ENCODE measurements at regions not wholly inside any gene's neighbourhood (a gene's known extent, or its start where the extent isn't known, plus 50 kb on each side); places are given as distances from the start of the nearest gene placed in this dataset.
A peak's percentile ranks its signal among the peaks of the same experiment; 100 is the strongest.
"Not testable (repeated sequence)": the region's sequence is repeated elsewhere in the genome, so short reads cannot be mapped to it uniquely, and the experiment has no call there.

DNA sequence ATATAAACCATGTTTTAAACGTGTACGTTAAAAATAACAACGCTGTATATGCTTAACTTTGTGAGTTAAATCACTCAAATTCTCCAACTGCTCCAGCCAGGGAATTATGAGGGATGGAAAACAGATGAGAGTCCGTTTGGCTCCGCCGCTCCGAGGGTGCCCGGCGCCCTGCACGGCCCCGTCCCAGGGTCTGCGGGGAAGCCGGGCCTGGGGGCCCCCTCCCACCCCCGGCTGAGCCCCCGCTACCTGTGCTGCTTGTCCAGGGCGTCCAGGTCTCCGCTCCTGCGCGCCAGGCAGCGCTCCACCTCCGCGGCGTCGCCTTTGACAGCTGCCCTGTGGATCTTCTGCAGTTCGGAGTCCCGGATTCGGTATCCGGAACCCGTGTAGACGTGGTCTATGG lies 415.5 kb downstream of the FOXD4L4 start:
- not testable (repeated sequence) for H3K27me3 Mint-ChIP-seq (ENCODE audit: unreplicated experiment); H3K27ac Mint-ChIP-seq (ENCODE audit: unreplicated experiment); H3K9me3 Mint-ChIP-seq (ENCODE audit: unreplicated experiment); H3K36me3 Mint-ChIP-seq (ENCODE audit: unreplicated experiment); H3K4me3 Mint-ChIP-seq (ENCODE audit: unreplicated experiment); DNase-seq (ENCODE audit: extremely low spot score, unreplicated experiment); H3K4me1 Mint-ChIP-seq (ENCODE audit: unreplicated experiment)

- not testable (repeated sequence) for H3K36me3 Mint-ChIP-seq (ENCODE audit: unreplicated experiment); H3K27ac Mint-ChIP-seq (ENCODE audit: unreplicated experiment); H3K9me3 Mint-ChIP-seq (ENCODE audit: unreplicated experiment); H3K27me3 Mint-ChIP-seq (ENCODE audit: unreplicated experiment); H3K4me1 Mint-ChIP-seq (ENCODE audit: unreplicated experiment); H3K4me3 Mint-ChIP-seq (ENCODE audit: unreplicated experiment); DNase-seq (ENCODE audit: extremely low spot score, unreplicated experiment)
- TF ChIP-seq, protein P1, sequence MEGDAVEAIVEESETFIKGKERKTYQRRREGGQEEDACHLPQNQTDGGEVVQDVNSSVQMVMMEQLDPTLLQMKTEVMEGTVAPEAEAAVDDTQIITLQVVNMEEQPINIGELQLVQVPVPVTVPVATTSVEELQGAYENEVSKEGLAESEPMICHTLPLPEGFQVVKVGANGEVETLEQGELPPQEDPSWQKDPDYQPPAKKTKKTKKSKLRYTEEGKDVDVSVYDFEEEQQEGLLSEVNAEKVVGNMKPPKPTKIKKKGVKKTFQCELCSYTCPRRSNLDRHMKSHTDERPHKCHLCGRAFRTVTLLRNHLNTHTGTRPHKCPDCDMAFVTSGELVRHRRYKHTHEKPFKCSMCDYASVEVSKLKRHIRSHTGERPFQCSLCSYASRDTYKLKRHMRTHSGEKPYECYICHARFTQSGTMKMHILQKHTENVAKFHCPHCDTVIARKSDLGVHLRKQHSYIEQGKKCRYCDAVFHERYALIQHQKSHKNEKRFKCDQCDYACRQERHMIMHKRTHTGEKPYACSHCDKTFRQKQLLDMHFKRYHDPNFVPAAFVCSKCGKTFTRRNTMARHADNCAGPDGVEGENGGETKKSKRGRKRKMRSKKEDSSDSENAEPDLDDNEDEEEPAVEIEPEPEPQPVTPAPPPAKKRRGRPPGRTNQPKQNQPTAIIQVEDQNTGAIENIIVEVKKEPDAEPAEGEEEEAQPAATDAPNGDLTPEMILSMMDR (IDR thresholded peaks at IDR 0.05): peak; percentile 18
Measured at GRCh38 chr9:66153021-66153725, 416.2 kb downstream of the FOXD4L4 start.

DNA sequence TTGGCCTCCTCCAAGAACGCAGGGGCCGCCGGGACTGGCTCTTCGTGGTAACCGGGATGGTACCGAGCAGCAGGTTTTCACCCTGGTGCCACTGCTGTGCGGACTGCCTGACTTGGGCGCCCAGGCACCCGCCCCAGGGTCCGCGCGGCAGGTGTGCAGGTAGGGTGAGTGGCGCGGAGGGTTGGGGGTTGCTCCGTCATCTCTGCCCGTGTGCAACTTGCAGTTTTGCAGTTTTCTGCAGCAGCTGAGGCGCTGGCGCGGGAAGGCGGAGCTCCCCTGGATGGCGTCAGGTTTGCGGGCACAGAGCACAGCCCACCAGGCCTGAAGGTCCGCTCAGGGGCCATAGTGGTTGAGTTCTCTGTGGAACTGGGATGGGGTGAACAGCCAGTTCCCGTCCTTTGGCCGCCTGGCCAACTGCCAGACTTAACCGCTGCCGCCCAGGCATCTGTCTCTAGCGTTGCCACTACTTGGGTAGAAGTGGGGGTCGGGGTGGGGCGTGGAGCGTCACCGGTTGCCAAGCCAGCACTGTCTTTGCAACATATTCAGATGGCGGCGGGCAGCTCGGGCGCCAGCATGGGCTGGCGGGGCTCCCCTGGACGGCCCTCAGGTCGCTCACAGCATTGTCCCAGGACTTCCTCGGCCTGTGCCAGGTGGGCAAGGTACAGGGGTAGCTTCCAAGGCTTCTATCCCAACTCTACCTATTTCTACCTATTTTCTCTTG lies 417.2 kb downstream of the FOXD4L4 start:
- H3K4me3 Mint-ChIP-seq (ENCODE audit: unreplicated experiment); DNase-seq (ENCODE audit: extremely low spot score, unreplicated experiment): not testable (repeated sequence)

GRCh38 chr9:66182316-66182715 lies 445.4 kb downstream of the FOXD4L4 start:
- DNase-seq (ENCODE audit: extremely low spot score, unreplicated experiment); H3K9me3 Mint-ChIP-seq (ENCODE audit: unreplicated experiment); H3K27ac Mint-ChIP-seq (ENCODE audit: unreplicated experiment); H3K36me3 Mint-ChIP-seq (ENCODE audit: unreplicated experiment); H3K4me1 Mint-ChIP-seq (ENCODE audit: unreplicated experiment); H3K27me3 Mint-ChIP-seq (ENCODE audit: unreplicated experiment); H3K4me3 Mint-ChIP-seq (ENCODE audit: unreplicated experiment): not testable (repeated sequence)

More for the DNA sequence above, 417.2 kb downstream of the FOXD4L4 start:
- H3K4me1 Mint-ChIP-seq (ENCODE audit: unreplicated experiment); H3K27me3 Mint-ChIP-seq (ENCODE audit: unreplicated experiment); H3K36me3 Mint-ChIP-seq (ENCODE audit: unreplicated experiment); H3K9me3 Mint-ChIP-seq (ENCODE audit: unreplicated experiment); H3K27ac Mint-ChIP-seq (ENCODE audit: unreplicated experiment): not testable (repeated sequence)

- H3K9me3 Mint-ChIP-seq (ENCODE audit: unreplicated experiment); H3K27me3 Mint-ChIP-seq (ENCODE audit: unreplicated experiment); H3K27ac Mint-ChIP-seq (ENCODE audit: unreplicated experiment): not testable (repeated sequence)
Measured at GRCh38 chr9:66183648-66184047, 446.7 kb downstream of the FOXD4L4 start.

GRCh38 chr9:66197199-66197598 lies 460.3 kb downstream of the FOXD4L4 start:
- DNase-seq (ENCODE audit: extremely low spot score, unreplicated experiment); H3K9me3 Mint-ChIP-seq (ENCODE audit: unreplicated experiment); H3K4me1 Mint-ChIP-seq (ENCODE audit: unreplicated experiment); H3K4me3 Mint-ChIP-seq (ENCODE audit: unreplicated experiment); H3K27ac Mint-ChIP-seq (ENCODE audit: unreplicated experiment); H3K36me3 Mint-ChIP-seq (ENCODE audit: unreplicated experiment); H3K27me3 Mint-ChIP-seq (ENCODE audit: unreplicated experiment): not testable (repeated sequence)

More at GRCh38 chr9:66183648-66184047, 446.7 kb downstream of the FOXD4L4 start:
- H3K36me3 Mint-ChIP-seq (ENCODE audit: unreplicated experiment); H3K4me1 Mint-ChIP-seq (ENCODE audit: unreplicated experiment); DNase-seq (ENCODE audit: extremely low spot score, unreplicated experiment); H3K4me3 Mint-ChIP-seq (ENCODE audit: unreplicated experiment): not testable (repeated sequence)

DNA sequence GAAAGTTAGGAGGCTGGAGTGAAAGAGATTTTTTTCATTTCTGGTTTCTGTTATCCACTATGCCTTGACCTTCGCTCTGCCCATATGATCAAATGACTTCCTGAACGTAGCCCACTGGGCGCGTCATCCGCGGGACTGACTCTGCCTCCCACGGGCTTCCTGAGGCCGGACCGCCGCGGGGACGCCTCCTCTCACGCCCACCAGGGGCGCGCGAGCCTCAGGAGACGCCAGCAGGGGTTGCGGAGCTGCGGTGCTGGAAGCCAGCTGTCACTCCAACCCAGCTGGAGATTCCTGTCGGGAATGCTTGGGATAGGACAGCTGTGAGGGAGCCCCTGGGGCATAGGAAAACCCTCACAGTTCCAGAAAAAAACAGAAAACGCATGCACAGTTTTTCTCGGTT lies 461.5 kb downstream of the FOXD4L4 start:
- not testable (repeated sequence) for H3K27me3 Mint-ChIP-seq (ENCODE audit: unreplicated experiment)

DNA sequence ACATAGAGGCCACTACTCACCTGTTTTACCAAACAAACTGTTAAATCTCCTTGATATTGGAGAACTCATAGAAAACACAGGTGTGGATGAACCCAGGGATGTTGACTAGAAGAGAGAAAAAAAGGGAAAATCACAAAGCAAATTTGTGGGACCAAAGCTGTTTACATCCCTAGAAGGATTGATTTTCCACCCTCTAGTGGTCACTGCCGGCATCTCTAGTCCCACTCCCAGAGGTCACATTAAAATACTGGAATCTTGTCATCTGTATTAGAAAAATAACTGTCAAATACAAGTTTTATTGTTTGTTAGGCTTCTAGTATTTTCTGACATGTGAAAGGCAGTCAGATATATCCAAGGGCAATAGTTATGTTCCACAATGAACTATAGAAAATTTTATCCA lies 469.7 kb downstream of the FOXD4L4 start:
- not testable (repeated sequence) for H3K36me3 Mint-ChIP-seq (ENCODE audit: unreplicated experiment); H3K9me3 Mint-ChIP-seq (ENCODE audit: unreplicated experiment); H3K27ac Mint-ChIP-seq (ENCODE audit: unreplicated experiment); DNase-seq (ENCODE audit: extremely low spot score, unreplicated experiment); H3K4me3 Mint-ChIP-seq (ENCODE audit: unreplicated experiment); H3K4me1 Mint-ChIP-seq (ENCODE audit: unreplicated experiment); H3K27me3 Mint-ChIP-seq (ENCODE audit: unreplicated experiment)

More for the DNA sequence above, 461.5 kb downstream of the FOXD4L4 start:
- H3K27ac Mint-ChIP-seq (ENCODE audit: unreplicated experiment); H3K4me1 Mint-ChIP-seq (ENCODE audit: unreplicated experiment); H3K4me3 Mint-ChIP-seq (ENCODE audit: unreplicated experiment); DNase-seq (ENCODE audit: extremely low spot score, unreplicated experiment); H3K36me3 Mint-ChIP-seq (ENCODE audit: unreplicated experiment); H3K9me3 Mint-ChIP-seq (ENCODE audit: unreplicated experiment): not testable (repeated sequence)

GRCh38 chr9:66207914-66208313 lies 471.0 kb downstream of the FOXD4L4 start:
- not testable (repeated sequence) for H3K36me3 Mint-ChIP-seq (ENCODE audit: unreplicated experiment); H3K9me3 Mint-ChIP-seq (ENCODE audit: unreplicated experiment); H3K4me3 Mint-ChIP-seq (ENCODE audit: unreplicated experiment); DNase-seq (ENCODE audit: extremely low spot score, unreplicated experiment); H3K4me1 Mint-ChIP-seq (ENCODE audit: unreplicated experiment); H3K27me3 Mint-ChIP-seq (ENCODE audit: unreplicated experiment); H3K27ac Mint-ChIP-seq (ENCODE audit: unreplicated experiment)

DNA sequence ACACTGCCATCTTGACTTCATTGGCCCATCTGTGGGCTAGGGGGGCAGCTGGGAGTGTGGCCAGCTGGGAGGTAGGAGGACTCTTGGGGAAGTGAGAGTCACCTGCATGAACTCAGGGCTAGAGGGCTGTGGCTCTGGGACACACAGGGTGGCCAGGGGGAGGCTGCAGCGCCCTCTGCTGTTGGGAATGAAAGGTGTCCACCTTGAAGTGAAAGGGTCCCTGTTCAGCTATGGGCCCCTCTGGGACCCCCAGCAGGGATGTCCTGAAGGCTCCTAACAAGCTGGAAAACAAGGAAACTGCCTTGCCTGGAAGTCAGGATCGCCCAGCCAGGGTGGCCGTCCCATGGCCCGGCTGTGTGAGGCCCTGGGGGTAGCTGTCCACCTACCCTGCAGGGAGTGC lies 507.8 kb downstream of the FOXD4L4 start:
- H3K9me3 Mint-ChIP-seq (ENCODE audit: unreplicated experiment); H3K27me3 Mint-ChIP-seq (ENCODE audit: unreplicated experiment); H3K4me1 Mint-ChIP-seq (ENCODE audit: unreplicated experiment); H3K4me3 Mint-ChIP-seq (ENCODE audit: unreplicated experiment); DNase-seq (ENCODE audit: extremely low spot score, unreplicated experiment); H3K27ac Mint-ChIP-seq (ENCODE audit: unreplicated experiment); H3K36me3 Mint-ChIP-seq (ENCODE audit: unreplicated experiment): not testable (repeated sequence)

- not testable (repeated sequence) for H3K27ac Mint-ChIP-seq (ENCODE audit: unreplicated experiment); H3K9me3 Mint-ChIP-seq (ENCODE audit: unreplicated experiment); H3K4me1 Mint-ChIP-seq (ENCODE audit: unreplicated experiment); H3K27me3 Mint-ChIP-seq (ENCODE audit: unreplicated experiment); H3K4me3 Mint-ChIP-seq (ENCODE audit: unreplicated experiment); DNase-seq (ENCODE audit: extremely low spot score, unreplicated experiment); H3K36me3 Mint-ChIP-seq (ENCODE audit: unreplicated experiment)
Measured at GRCh38 chr9:66245481-66245880, 508.5 kb downstream of the FOXD4L4 start.
